ENCODE measurements at regions not wholly inside any gene's neighbourhood (a gene's known extent, or its start where the extent isn't known, plus 50 kb on each side); places are given as distances from the start of the nearest gene placed in this dataset.

DNA sequence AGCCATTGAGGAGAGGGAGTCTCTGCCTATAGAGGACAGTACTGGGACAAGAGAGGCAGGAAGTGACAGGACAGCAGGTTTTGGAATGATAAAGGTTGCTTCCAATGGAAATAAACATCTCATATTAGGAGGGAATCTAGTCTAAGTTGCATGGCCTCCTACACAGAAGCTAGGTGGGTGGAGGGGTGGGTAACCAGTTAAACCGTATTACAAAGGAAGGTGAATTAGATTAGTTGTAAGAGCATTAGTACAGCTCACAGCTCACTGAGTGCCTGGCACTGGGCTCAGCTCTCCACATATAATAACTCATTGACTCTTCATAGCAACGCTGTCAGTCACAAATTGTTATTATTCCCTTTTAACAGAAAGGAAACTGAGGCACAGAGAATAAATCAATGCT lies 468.1 kb downstream of the PTPRU start:
- no peak for DNase-seq

DNA sequence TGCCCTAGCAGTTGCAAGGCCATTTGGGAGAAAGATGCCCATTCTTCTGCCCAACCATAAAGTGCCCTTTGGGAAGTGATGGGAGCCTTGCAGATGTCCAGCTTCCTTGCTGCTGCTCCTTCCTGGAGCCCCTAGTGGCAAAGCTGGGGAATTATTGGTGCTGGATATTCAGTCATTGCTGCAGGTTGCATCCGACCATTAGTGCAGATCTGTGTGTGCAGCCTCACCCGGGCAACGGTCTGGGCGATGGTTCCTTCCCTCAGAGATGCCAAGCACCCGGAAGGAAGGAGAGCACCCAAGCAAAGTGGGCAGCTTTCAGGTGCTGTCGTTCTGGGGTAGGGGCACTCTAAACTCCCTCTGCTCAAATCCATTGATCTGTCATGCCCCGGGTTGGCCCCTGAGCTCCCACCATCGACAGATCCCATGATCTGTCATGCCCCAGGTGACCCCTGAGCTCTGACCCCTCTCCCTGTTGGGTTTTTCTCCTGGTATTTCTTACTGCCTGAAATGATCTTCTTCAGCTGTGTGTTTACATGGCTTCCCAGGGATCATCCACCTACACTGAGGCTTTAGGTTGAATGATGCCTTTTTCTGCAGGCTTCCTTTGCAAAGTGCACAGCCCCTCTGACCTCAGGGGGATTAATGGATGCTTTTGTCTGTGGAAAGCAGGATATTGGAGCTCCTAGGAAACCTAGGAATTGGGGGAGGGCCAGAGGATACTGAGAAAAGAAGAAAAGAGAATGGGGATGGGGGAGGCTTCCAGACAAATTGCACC lies 467.5 kb downstream of the PTPRU start:
- peak; percentile 18 for DNase-seq

GRCh38 chr1:29700491-29700890 lies 464.2 kb downstream of the PTPRU start:
- DNase-seq: no peak

GRCh38 chr1:29698626-29699025 lies 462.3 kb downstream of the PTPRU start:
- no peak for DNase-seq

- no peak for DNase-seq
Measured at GRCh38 chr1:29698033-29698432, 461.7 kb downstream of the PTPRU start.

GRCh38 chr1:29697391-29697780 lies 461.1 kb downstream of the PTPRU start:
- no peak for DNase-seq

GRCh38 chr1:29696656-29697390 lies 460.5 kb downstream of the PTPRU start:
- no peak for DNase-seq

GRCh38 chr1:29695803-29696202 lies 459.5 kb downstream of the PTPRU start:
- DNase-seq: no peak

DNA sequence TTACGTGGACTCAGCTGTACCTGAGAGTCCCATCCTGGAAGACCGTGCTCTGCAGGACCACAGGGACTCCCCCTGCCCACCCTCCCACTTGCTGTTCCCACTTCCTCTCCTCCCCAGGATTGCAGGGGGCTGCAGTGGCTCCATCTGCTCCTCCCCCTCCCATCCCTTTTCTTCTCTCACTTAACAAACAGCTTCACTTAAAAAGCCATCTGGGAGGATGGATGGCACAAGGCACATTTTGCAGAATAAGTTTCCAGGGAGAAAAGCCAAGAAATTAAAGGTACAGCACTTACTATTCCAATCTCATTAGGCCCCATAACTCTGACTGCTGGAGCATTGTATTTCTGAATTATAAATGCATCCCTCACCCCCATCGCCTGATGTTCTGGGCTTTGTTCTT lies 458.7 kb downstream of the PTPRU start:
- DNase-seq: no peak

DNA sequence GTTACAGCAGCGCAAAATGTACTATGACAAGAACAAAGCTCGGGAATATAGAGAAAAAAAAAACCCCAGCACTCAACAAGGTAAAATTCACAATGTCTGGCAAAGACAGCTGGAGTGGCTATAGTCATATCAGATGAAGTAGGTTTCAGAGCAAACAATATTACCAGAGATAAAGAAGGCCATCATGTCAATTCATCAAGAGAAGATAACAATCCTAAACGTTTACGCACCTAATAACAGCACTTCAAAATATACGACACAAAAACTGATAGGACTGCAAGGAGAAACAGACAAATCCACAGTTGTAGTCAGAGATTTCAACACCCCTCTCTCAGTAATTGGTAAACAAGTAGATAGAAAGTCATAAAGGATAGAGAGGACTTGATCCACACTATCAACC lies 455.2 kb downstream of the PTPRU start:
- DNase-seq: no peak

DNA sequence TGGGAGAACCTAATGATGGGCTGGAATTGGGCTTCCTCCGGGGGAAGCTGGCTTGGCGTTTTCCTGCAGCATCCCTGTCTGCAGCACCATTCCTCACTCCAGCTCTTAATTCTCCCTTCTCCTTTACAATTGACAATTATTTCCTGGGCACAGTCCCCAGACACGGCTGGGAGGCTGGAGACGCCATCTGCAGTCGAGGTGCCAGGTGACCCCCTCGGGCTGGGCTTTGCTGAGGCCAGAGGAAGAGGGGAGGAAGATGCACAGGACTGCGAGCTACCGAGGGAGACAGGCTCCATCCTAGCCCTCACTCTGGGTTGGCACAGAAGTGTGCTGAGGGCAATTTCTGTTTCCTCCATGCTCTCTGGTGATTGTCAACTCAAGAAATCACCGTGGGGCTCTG lies 453.8 kb downstream of the PTPRU start:
- DNase-seq: no peak

DNA sequence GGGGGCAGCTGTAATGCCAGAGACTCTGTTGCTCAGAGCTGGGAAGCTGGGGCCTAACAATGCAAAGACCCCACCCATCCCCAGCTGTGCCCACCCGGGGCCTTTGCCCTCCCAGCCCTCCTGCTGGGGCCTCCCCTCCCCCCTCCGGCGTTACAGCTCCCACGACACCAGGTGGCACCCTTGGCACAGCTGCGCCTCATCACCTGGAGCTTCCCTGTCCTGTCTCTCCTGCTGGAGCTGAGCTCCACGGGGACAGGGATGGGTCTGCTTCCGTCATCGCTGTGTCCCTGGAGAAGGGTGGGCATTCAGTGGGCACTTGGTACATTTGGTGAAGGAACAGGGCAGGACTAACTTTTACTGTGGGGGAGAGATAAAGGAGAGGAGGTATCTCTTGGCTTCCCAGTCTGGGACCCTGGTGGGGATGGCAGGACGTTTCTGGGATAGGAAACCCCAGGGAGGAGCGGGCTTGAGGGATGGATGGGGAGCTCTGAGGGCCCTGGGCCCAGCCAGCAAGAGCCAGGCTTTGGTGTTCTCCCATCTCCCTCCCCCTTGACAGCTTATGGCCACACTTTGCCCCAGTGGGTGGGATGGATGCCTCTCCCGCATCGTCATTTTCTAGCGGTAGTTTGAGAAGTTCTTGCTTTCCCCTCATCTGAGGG lies 453.2 kb downstream of the PTPRU start:
- peak; percentile 11 for DNase-seq

GRCh38 chr1:29688471-29689365 lies 452.4 kb downstream of the PTPRU start:
- no peak for DNase-seq

GRCh38 chr1:29687601-29688244 lies 451.4 kb downstream of the PTPRU start:
- DNase-seq: no peak

GRCh38 chr1:29687166-29687565 lies 450.8 kb downstream of the PTPRU start:
- no peak for DNase-seq

- no peak for DNase-seq
Measured at GRCh38 chr1:29686012-29686930, 449.9 kb downstream of the PTPRU start.

GRCh38 chr1:29685387-29685786 lies 449.1 kb downstream of the PTPRU start:
- no peak for DNase-seq

GRCh38 chr1:29684141-29684540 lies 447.8 kb downstream of the PTPRU start:
- no peak for DNase-seq

DNA sequence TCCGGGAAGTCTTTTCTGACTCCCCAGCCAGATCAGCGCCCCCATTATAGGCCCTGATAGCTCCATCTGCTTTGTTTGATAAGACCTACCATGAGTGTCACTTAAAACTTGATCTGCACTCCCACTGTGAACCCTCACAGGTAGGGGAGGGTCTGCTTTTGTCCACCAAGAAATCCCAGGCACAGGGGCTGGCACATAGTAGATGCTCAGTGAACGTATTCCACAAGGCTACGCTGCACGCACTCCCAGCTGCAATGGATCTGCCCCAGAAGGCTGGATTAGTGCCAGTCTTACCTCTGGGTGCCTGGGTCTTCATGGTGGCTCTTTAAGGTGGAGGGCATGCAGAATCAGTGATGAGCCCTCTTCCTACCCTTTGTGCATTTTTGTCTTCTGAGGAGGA lies 447.1 kb downstream of the PTPRU start:
- DNase-seq: no peak

GRCh38 chr1:29682919-29683295 lies 446.6 kb downstream of the PTPRU start:
- peak; percentile 85 for DNase-seq
